ENCODE measurements at regions not wholly inside any gene's neighbourhood (a gene's known extent, or its start where the extent isn't known, plus 50 kb on each side); places are given as distances from the start of the nearest gene placed in this dataset.
"Not testable (repeated sequence)": the region's sequence is repeated elsewhere in the genome, so short reads cannot be mapped to it uniquely, and the experiment has no call there.

- H3K36me3 ChIP-seq; DNase-seq (ENCODE audit: extremely low spot score); intact Hi-C loops (cut with DNase I); H3K27me3 ChIP-seq; H3K4me3 ChIP-seq; H3K27ac ChIP-seq (replicated peaks in 1 of 4): not testable (repeated sequence)
- H3K4me1 ChIP-seq, result peaks cover 0 to 14% (median 7%) of the 10 kb centered on the region in 4 donors
- no CpG with 5 or more reads among the region's 28 CpGs for WGBS
- H3K9me3 ChIP-seq, result peaks cover 0 to 11% (median 9%) of the 10 kb centered on the region in 4 donors
These were observed 51.4 kb upstream of the INPP4B start for GRCh38 chr4:142897518-142897917.

DNA sequence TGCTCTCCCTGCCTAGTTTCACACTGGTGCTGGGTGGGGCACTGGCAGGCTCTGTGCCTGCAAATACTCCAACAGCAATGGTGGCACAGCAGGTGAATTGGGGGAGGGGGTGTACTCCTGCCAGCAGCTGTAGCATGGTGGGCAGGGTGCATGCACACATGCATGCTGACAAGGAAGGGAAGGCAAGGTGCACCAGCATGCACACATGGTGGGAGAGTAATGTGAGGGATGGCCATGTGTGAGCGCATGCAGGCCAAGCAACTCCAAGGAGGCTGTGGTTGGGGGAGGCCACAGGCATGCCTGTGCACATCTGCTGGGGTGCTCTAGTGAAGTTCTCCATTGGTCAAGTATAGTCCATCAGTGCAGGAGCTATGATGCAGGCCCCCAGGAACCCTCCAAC lies 54.5 kb upstream of the INPP4B start:
- Histone ChIP-seq H3K4me1 (peaks cover 0 to 22% (median 9%) of the 10 kb centered on the region in 4 donors), H3K27ac (replicated peaks in 1 of 4) (no peak overlapping the region), H3K9me3 (peaks cover 0 to 8% (median 0%) of the 10 kb centered on the region in 4 donors), H3K36me3 (no peaks in the 10 kb centered on the region), H3K27me3 (no peaks in the 10 kb centered on the region), H3K4me3 (no peak overlapping the region)
- WGBS, result 83% methylated on average over 1 of the region's 1 CpG
- intact Hi-C loops (cut with DNase I), result no loop called here
- DNase-seq (ENCODE audit: extremely low spot score), result no peak
- TF ChIP-seq POLR2AphosphoS5 (IDR thresholded peaks at IDR 0.05) (no peak), EP300 (IDR thresholded peaks at IDR 0.05) (no peak), POLR2A (IDR thresholded peaks at IDR 0.05; ENCODE audit: low read depth) (no peak), CTCF (IDR thresholded peaks at IDR 0.05) (no peak)

GRCh38 chr4:142901166-142901662 lies 55.1 kb upstream of the INPP4B start:
- peaks cover 0 to 22% (median 9%) of the 10 kb centered on the region in 4 donors for H3K4me1 ChIP-seq
- DNase-seq (ENCODE audit: extremely low spot score), result no peak
- H3K4me3 ChIP-seq, result no peak overlapping the region
- 50% methylated on average over 5 of the region's 5 CpGs for WGBS
- no peak overlapping the region for H3K27ac ChIP-seq (replicated peaks in 1 of 4)
- peaks cover 0 to 6% (median 0%) of the 10 kb centered on the region in 4 donors for H3K9me3 ChIP-seq
- H3K27me3 ChIP-seq, result no peaks in the 10 kb centered on the region
- TF ChIP-seq CTCF (IDR thresholded peaks at IDR 0.05) (no peak), EP300 (IDR thresholded peaks at IDR 0.05) (no peak), POLR2AphosphoS5 (IDR thresholded peaks at IDR 0.05) (no peak), POLR2A (IDR thresholded peaks at IDR 0.05; ENCODE audit: low read depth) (no peak)
- intact Hi-C loops (cut with DNase I), result no loop called here
- H3K36me3 ChIP-seq, result no peaks in the 10 kb centered on the region

DNA sequence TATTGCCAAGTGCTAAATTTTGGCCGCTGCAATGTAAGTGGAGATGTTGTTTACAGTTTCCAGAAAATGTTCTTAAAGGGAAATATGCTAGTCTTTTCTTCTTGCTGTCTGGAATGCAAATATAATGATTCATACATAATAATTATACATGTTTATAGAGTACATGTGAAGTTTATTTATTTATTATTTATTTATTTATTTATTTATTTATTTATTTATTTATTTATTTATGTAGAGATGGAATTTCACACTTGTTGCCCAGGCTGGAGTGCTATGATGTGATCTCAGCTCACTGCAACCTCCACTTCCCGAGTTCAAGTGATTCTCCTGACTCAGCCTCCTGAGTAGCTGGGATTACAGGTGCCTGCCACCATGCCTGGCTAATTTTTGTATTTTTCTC lies 57.5 kb upstream of the INPP4B start:
- WGBS, result 85% methylated on average over 2 of the region's 2 CpGs
- H3K27me3 ChIP-seq; H3K4me3 ChIP-seq; intact Hi-C loops (cut with DNase I); DNase-seq (ENCODE audit: extremely low spot score); H3K9me3 ChIP-seq; H3K27ac ChIP-seq (replicated peaks in 1 of 4); H3K36me3 ChIP-seq: not testable (repeated sequence)
- peaks cover 0 to 22% (median 9%) of the 10 kb centered on the region in 4 donors for H3K4me1 ChIP-seq

DNA sequence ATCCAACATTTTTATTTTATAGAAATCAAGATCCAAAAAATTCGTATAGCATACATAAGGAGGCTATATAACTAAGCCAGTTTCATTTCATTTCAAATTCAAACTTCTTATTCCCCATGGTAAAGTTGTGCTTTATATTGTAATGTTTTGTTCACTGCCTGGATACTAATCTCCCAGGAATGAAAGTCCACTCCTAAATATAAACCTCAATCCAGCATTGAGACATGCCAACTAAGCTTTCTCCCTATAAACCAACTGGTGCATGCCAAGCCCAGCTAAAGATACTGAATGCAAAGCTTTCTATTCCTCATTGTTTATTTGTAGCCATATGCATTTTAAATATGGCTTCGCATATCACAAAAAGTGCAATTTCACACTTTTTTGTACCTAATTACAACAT lies 63.8 kb upstream of the INPP4B start:
- DNase-seq (ENCODE audit: extremely low spot score), result no peak
- no peak for TF ChIP-seq POLR2AphosphoS5 (IDR thresholded peaks at IDR 0.05)
- no peak for TF ChIP-seq POLR2A (IDR thresholded peaks at IDR 0.05; ENCODE audit: low read depth)
- no peak for TF ChIP-seq EP300 (IDR thresholded peaks at IDR 0.05)
- TF ChIP-seq CTCF (IDR thresholded peaks at IDR 0.05), result no peak
- 43% methylated on average over 2 of the region's 2 CpGs for WGBS
- H3K36me3 ChIP-seq, result no peaks in the 10 kb centered on the region
- H3K27me3 ChIP-seq, result no peaks in the 10 kb centered on the region
- intact Hi-C loops (cut with DNase I), result no loop called here
- H3K9me3 ChIP-seq, result no peaks in the 10 kb centered on the region
- H3K4me1 ChIP-seq, result peaks cover 3 to 53% (median 24%) of the 10 kb centered on the region in 4 donors
- peak overlapping the region in 3 of 4 donors; percentile 43 to 69 (median 66) for H3K27ac ChIP-seq (replicated peaks in 1 of 4)
- H3K4me3 ChIP-seq, result no peak overlapping the region

DNA sequence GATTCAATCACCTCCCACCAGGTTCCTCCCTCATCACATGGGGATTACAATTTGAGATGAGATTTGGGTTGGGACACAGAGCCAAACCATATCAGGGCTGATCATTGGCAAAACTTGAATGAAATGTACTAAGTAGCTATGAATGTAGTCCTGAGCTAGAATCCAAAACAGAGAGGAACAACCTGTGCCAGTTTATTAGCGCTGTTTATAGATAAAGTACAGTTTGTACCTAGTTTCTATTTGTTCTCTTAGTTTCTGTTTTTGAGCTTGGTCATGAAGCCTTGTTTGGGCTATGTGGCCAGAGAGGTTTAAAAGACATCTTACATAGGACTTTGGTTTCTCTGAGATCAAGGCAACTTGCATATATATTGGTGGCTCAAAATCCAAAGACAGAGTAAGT lies 66.9 kb upstream of the INPP4B start:
- Histone ChIP-seq H3K4me3 (no peak overlapping the region), H3K36me3 (no peaks in the 10 kb centered on the region), H3K27ac (replicated peaks in 1 of 4) (peak overlapping the region; percentile 41 to 69 (median 58)), H3K9me3 (no peaks in the 10 kb centered on the region), H3K4me1 (peaks cover 3 to 53% (median 24%) of the 10 kb centered on the region in 4 donors), H3K27me3 (no peaks in the 10 kb centered on the region)
- 84% methylated on average over 1 of the region's 1 CpG for WGBS
- no peak for DNase-seq (ENCODE audit: extremely low spot score)
- TF ChIP-seq POLR2A (IDR thresholded peaks at IDR 0.05; ENCODE audit: low read depth) (no peak), POLR2AphosphoS5 (IDR thresholded peaks at IDR 0.05) (peak in 1 of 2 donors; percentile 29)
- intact Hi-C loops (cut with DNase I), result no loop called here
